ENCODE measurements at regions not wholly inside any gene's neighbourhood (a gene's known extent, or its start where the extent isn't known, plus 50 kb on each side); places are given as distances from the start of the nearest gene placed in this dataset.

DNA sequence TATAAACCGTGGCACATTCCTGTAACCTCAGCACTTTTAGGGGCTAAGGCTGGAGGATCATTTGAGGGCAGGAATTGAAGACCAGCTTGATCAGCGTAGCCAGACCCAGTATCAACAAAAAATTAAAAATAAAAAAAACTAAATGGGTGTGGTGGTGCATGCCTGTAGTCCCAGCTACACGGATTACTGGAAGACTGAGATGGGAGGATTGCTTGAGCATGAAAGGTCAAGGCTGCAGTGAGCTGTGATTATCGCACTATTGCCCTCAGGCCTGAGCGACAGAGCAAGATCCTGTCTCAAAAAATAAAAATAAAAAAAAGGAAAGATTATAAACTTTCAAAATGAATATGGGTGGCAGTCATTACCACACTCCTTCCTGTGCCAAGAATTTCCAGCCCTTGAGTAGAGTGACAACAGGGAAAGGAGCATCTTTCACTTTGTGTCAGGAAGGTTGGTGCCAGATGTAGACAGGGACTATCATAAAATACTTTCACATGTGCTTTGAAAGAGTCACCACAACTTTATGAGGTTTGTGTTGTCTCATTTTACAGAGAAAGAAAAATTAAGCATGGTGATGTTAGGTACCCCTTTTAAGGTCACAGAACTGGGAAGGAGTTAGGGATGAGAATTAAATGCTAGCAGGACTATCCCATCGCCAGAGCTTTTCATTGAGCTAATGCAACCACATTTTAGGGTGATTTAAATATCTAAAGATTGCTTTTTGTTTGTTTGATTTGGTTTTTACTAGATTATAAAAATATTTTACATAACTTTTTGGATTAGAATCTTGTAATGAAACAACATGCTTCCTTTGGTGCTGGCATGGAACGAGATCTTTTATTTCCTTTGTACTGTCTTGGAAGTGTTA, 1617.4 kb upstream of the ACVR2A start:
- no peak for DNase-seq (ENCODE audit: low read depth, low spot score)

DNA sequence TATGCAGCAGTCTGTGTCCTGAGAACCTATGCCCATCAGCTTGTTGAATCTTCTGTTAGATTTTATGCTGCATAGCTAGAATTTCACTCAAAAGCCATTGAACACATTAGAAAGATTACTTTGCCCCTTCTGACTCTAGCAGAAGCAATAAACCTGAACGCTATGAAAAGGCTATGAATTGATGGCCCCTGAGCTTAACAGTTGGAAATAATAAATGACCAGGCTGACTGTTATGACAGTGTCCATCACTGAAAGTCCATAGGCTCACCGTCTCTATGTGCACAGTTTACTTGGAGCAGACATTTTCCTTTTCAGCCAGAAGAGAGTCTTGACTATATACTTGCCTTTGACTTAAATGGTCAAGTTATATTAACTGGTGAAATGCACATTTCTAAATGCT, 1618.8 kb upstream of the ACVR2A start:
- DNase-seq (ENCODE audit: low read depth, low spot score): no peak
- no peak overlapping the region for H3K4me3 ChIP-seq (ENCODE audit: low read length)

More for the DNA sequence above, 1617.4 kb upstream of the ACVR2A start:
- H3K4me3 ChIP-seq (ENCODE audit: low read length): no peak overlapping the region

DNA sequence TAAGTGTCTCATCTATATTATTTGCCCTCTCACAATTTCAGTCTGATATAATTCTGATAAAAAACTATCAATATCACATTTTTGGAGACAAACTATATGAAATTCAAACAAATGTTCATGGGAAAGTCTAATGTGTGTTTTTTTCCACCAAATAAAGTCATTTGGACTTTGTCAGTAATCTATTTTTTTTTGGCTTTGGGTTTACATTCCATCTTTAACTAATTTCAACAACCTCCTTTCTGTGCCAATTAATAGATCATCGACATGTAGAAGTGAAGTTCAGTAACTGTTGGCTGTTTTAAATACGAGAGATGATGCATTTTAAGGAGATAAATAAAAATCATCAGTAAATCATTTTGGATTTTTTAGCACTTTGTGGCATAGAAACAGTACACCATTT, 1623.0 kb upstream of the ACVR2A start:
- H3K4me3 ChIP-seq (ENCODE audit: low read length): no peak overlapping the region
- DNase-seq (ENCODE audit: low read depth, low spot score): no peak

DNA sequence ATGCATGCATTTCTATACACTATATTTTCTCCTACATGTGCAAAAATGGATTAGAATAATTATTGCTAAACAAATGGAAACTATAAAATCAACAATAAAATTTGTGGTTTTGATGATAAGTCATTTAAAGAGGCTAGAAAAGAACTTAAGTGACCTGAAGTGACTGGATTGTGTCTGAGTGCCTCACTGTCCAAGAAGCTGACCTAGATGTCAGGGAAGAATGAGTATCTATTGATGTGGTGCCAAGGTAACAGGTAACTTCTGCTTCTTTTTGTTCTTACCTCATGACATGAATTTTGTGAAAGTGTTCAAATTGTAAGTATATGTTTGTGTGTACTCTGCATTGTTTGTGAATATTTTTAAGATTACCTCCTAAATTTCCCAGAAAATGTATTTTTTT, 1623.9 kb upstream of the ACVR2A start:
- DNase-seq (ENCODE audit: low read depth, low spot score): no peak

DNA sequence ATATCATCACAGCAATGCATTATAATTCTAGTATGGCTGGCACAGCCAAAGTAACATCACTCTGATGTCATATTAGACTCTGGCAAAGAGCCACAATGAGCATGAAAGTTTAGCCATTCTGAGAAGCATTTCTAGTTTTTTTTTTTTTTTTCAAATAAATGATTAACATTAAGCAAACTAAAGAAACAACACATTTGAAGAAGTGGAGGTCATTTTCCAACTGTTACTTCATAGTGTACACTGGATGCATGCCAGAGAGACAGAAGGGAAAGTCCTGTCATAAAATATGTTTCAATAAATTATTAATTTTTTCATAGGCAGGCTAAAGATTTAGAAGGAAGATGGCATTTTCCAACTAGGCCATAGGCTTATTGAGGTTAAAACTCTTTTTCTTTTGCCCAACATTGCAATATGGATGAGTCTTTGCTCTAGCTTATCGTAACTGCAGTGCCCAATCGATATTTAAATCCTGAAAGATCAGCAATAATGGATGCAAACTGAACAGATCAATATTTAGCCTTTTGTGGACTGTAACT, 1630.4 kb upstream of the ACVR2A start:
- no peak overlapping the region for H3K4me3 ChIP-seq (ENCODE audit: low read length)
- no peak for DNase-seq (ENCODE audit: low read depth, low spot score)

More for the DNA sequence above, 1623.9 kb upstream of the ACVR2A start:
- H3K4me3 ChIP-seq (ENCODE audit: low read length): no peak overlapping the region

DNA sequence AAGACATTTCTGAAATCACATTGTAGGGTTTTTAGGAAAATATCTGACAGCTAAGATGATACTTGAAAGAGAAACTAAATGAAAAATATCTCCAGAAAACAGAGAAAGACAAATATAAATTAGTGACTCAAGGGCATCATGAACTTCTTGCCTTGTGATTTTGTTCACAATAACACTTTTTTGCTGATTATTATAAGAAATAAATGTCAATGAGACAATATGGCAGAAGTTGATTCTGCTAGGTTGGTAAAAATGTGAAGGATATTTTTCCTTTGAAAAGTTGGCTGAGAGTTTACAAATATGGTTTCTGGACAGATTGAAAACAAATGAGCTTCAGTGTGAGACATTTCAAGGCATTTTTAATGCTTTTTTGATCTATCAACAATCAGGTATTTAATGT, 1631.2 kb upstream of the ACVR2A start:
- DNase-seq (ENCODE audit: low read depth, low spot score): no peak
- no peak overlapping the region for H3K4me3 ChIP-seq (ENCODE audit: low read length)

DNA sequence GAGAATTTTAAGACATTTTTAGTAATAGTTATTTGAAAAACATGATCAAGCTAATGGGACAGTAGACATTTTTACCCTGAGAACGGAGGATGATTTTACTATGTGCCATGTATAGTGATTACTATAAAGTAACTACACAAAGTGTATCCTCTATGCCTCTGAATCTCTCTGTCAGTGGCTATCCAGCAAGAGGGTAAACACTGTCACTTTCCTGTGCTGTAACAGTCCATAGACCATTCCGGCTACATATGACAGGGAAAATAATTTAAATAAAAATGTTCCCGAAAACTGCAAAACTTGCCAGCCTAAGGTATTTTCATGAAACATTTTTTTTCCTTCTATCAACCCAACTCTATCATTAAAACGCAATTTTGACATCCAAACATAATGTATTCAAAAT, 1632.2 kb upstream of the ACVR2A start:
- no peak overlapping the region for H3K4me3 ChIP-seq (ENCODE audit: low read length)
- DNase-seq (ENCODE audit: low read depth, low spot score): no peak

DNA sequence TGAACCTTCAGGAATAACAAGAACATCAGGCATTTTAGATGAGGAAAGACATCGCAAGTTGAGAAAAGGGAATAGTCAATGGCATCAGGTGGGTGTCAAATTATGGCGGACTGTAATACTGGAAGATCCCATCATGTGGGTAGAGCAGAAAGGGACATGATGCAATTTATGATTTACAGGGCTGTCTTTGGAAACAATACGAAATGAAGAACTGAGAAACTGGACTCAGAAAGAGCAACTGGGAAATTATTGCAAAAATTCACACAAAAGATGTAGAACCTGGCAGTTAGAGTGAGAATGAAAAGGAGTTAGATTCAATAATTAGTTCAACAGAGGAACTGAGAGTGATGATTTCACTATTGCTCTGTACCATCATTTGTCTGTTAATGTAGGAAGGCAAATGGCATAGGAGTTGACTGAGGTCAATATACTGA, 1635.0 kb upstream of the ACVR2A start:
- no peak overlapping the region for H3K4me3 ChIP-seq (ENCODE audit: low read length)
- no peak for DNase-seq (ENCODE audit: low read depth, low spot score)

DNA sequence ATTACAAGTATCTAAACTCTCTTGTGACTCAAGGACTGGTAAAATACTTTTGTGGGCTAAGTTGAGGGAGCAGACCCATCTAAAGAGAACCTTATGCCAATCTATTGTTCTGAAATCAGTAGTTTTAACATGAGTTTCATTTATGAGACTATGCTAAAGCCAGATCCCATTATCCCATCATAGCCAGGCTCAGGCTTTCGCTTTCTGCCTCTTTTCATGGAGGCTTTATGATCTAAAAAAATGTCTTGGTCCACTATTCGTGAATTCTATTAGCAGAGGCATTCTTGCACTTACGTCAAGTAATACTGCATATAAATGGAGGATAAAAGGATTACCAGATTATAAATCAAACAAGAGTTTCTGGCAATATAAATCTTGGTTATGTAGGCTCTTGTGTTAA, 1636.9 kb upstream of the ACVR2A start:
- H3K4me3 ChIP-seq (ENCODE audit: low read length): no peak overlapping the region
- no peak for DNase-seq (ENCODE audit: low read depth, low spot score)

DNA sequence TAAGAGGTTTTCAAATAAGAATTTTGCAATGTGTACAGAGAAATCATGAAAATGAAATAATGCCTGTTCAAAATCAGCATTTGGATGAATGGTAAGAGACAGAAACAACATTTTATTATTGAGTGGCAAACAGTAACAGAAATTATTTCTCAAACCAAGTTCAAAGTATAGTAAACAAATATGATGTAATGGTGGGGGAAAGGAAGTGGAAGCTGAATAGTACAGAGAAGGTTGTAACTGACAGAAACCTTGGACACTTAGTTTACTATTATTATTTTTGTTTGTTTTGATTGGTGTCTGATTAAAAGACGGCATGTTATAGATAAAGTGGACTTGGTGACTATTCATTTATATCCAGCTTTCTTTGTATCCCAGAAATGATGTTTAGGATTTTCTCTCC, 1637.4 kb upstream of the ACVR2A start:
- DNase-seq (ENCODE audit: low read depth, low spot score): no peak
- H3K4me3 ChIP-seq (ENCODE audit: low read length): no peak overlapping the region

DNA sequence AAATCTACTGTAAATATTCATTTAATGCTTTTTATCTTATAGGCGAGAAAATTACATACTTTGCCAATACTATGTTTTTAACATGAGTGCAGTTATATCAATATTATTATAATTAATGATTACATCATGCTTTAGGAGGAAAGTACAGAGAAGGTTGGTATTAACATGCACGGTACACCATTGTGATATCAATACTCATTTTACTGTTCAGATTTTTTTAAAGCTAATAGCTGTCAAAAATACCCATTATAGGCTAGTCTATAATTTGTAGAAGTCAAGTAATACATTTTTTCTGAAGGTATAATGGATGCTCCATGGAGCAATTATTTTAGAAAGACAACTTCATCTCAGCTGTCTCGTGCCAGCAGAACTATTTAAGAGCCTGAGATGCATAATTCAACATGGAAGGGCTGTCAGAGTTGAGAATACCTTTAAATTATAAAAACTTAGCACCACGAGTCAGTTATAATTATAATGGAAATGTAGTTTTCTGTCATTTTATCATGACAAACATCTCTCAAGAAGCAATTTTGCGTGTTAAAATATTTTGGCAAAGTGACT, 1641.7 kb upstream of the ACVR2A start:
- DNase-seq (ENCODE audit: low read depth, low spot score): no peak
- no peak overlapping the region for H3K4me3 ChIP-seq (ENCODE audit: low read length)

DNA sequence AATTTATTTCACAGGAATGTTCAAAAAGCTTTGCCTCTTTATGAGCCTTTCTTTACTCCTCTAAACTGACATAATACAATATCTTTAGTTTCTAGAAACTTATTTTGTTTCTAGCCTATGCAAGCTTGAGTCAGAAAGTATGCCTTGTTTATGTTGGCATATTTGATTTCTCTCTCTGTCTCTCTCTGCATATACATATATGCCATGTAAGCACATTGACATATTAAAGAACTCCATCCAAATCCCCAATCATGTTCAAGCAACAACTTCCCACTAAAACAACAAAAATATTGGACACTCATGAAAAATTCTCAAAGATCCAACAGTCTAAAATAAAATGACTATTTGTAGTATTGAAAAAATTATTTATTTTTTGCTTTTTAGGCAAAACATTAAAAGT, 1651.2 kb upstream of the ACVR2A start:
- H3K4me3 ChIP-seq (ENCODE audit: low read length): no peak overlapping the region
- no peak for DNase-seq (ENCODE audit: low read depth, low spot score)

DNA sequence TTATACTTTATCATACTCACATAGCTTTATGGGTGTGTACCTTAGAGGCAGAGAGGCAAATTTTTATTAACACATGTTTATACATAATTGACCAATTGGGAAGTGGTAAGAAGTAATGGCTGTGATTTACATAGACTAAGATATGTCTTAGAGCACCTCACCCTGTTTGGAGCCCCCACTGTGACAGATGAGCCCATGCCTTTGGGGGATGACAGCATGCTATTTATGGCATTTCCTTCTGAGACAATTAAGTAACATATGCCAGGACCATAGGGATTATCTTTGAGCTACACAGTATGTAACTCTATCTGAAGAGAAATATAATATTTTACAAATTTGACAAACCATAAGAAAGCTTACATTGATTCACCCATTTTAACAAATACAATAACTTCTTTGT, 1655.3 kb upstream of the ACVR2A start:
- H3K4me3 ChIP-seq (ENCODE audit: low read length): no peak overlapping the region
- no peak for DNase-seq (ENCODE audit: low read depth, low spot score)

DNA sequence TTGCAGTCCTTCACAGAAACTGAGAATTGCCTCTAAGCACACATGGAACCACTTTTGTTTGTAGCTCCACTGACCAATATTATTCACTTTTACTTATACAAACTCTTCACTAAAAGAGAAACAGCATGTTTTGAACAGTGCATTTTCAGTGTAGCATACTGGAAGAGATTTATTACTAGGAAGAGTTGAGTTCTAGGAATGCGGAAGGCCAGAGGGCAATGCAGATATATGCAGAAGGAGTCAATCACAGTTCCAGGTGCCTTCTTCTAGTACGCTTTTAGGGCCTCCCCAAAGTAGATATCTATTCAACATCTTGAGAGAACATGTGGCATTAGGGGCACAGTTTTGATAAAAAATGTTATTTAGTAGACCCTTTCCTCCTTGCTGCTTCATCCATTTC, 1654.0 kb upstream of the ZEB2 start:
- H3K4me3 ChIP-seq (ENCODE audit: low read length): no peak overlapping the region
- no peak for DNase-seq (ENCODE audit: low read depth, low spot score)

DNA sequence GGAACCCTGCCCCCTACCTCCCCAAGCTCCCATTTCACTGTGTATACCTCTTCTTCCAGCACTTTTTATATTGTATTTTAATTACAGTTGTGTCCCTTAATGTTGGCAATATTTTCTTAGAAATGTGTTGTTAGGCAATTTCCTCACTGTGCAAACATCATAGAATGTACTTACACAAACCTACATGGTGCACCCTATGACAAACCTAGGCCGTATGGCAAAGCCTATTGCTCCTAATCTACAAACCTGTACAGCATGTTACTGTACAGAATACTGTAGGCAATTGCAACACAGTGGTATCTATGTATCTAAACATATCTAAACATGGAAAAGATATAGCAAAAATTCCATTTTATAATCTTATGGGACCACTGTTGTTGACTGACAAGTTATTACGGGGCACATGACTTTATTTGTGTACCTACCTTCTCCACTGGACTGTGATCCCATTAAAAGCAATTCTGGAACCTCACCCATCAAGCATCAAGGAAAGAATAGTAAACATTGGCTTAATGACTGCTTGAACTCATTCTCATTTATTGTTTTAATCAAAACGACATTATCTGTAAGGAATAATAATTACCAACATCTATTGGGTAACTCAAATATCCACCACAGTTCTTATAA, 1641.5 kb upstream of the ZEB2 start:
- DNase-seq (ENCODE audit: low read depth, low spot score): no peak

DNA sequence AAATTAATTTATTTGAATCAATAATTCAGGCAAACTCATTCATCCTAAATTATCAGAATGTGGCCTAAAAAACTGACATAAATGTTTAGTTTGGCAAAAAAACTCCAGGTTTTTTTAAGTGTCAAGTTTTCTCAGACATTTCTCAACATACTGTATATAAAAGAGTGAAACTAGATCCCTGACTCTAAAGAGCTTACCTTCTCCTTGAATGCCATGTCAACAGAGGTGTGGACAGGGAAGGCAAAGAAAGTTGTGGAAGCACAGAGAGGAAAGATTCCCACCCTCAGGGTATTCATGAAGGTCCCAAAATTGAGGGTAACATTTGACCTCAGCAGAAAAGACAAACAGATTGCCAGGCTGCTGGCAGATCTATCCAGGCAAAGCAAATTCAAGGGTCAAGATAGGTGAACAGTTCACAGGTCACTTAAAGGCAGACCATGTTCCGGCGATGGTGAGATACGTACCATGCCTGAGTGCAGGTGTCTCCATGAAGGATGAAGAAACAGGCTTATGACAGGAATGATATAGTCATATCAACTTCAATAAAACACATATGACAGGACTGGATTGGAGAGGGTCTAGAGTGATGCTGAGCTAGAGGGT, 1638.3 kb upstream of the ZEB2 start:
- H3K4me3 ChIP-seq (ENCODE audit: low read length): no peak overlapping the region
- no peak for DNase-seq (ENCODE audit: low read depth, low spot score)

More for the DNA sequence above, 1641.5 kb upstream of the ZEB2 start:
- H3K4me3 ChIP-seq (ENCODE audit: low read length): no peak overlapping the region

DNA sequence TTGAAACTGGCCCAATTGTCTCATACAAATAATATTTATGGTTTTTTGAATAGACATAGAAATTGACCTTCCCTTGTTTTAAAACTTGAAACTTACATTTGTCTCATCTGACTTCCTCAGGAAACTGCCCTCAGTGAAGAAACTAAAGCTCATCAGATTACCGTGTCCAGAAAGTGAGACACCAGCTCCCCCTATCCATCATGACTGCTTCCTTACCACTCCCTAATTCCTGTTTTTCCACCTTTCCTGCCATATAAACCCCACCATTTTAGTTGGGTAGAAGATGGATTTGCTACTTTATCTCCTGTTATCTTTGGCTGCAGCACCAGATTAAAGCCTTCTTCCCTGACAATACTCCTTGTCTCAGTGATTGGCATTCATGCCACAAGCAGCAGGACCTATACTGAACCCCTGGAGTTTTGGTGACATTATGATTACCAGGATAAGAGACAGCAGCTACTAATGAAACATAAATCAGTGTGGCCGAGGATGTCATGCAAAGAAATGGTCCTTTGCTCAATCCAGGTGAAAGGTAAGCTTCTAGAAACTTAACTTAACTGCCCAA, 1627.6 kb upstream of the ZEB2 start:
- H3K4me3 ChIP-seq (ENCODE audit: low read length): no peak overlapping the region
- no peak for DNase-seq (ENCODE audit: low read depth, low spot score)

DNA sequence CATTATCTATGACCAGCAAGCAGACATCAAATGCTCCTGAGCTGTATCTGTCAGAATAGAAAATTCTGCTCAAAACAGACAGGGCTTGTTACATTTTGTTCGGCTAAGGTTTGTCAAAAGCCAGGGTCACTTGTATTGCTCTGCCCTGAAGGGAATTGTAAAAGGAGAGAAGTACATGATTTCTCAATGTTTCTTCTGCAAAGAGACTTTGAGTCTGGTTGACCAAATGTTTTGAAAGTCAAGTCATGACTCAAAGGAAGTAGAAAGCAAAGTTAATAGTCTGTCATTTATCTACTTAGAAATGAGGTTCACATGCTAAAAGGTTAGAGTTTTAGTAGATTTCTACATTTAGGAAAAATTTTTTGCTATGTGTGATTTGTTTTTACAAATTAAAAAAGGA, 1624.1 kb upstream of the ZEB2 start:
- DNase-seq (ENCODE audit: low read depth, low spot score): no peak
- H3K4me3 ChIP-seq (ENCODE audit: low read length): no peak overlapping the region

DNA sequence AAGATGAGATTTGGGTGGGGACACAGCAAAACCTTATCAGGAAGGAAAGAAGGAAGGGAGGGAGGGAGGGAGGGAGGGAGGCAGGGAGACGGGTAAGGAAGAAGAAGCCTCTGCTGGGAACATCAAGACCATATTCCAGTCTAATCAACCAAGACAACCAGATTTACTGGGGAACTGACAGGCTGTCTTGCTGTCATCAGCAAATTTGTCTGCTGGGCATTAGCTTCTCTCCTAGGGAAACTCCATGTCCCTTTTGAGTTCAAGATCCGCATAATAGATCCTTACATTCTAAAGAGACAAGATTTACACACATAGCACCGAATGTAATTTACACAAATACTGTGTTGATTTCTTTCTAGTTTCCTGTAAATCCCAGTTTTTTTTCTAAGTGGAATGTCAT, 1618.9 kb upstream of the ZEB2 start:
- H3K4me3 ChIP-seq (ENCODE audit: low read length): no peak overlapping the region
- no peak for DNase-seq (ENCODE audit: low read depth, low spot score)

DNA sequence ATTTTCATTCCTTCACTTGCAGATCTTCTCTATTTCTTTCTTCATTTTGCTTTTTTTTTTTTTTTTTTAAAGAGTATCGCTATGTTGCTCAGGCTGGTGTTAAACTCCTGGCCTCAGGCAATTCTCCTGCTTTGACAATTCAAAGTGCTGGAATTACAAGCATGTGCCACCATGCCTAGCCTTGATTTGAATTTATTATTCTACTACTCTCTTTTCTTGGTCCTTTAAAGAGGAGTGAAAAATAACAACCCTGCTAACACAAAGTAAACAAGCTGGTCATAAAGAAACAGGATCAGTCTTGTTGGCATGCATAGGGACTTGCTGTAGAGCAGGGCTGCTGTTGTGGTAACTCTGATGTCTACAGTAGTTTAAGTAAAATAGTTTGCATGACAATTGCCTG, 1615.3 kb upstream of the ZEB2 start:
- no peak overlapping the region for H3K4me3 ChIP-seq (ENCODE audit: low read length)
- DNase-seq (ENCODE audit: low read depth, low spot score): no peak

Measured in Jurkat, Clone E6-1 (cell line).